HG03378 (cell line): ENCODE measurements at regions not wholly inside any gene's neighbourhood (a gene's known extent, or its start where the extent isn't known, plus 50 kb on each side); places are given as distances from the start of the nearest gene placed in this dataset.

Experiments
- ATAC-seq: cut with Tn5 transposase; IDR thresholded peaks from one replicate; pipeline ENCODE4 v1.9.1; 2021; ENCODE audit warnings: mild to moderate bottlenecking, moderate library complexity; ENCODE audit not compliant: unreplicated experiment

DNA sequence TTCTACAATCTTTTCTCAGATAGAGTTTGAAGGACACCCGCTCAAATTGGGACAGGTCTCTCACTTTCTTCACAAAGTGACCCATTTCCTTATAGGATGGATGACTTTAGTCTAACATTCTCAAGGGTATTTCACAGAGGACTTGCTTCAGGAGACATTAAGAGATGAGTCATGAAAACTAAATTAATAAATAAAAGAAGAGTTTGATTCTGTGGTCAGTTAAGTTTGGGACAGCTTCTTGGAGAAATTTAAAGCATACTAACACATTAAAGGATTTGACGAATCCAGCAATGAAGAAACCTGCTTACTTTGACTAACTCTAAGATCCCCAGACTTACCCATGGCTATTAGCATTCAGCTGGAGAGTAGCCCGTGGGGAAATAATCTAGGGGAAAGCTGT is 95.6 kb upstream of the RAB3GAP2 start:
- no peak for ATAC-seq

GRCh38 chr1:220366269-220366668 is 94.0 kb upstream of the RAB3GAP2 start:
- ATAC-seq: no peak

GRCh38 chr1:220363196-220363837 is 91.1 kb upstream of the RAB3GAP2 start:
- no peak for ATAC-seq

DNA sequence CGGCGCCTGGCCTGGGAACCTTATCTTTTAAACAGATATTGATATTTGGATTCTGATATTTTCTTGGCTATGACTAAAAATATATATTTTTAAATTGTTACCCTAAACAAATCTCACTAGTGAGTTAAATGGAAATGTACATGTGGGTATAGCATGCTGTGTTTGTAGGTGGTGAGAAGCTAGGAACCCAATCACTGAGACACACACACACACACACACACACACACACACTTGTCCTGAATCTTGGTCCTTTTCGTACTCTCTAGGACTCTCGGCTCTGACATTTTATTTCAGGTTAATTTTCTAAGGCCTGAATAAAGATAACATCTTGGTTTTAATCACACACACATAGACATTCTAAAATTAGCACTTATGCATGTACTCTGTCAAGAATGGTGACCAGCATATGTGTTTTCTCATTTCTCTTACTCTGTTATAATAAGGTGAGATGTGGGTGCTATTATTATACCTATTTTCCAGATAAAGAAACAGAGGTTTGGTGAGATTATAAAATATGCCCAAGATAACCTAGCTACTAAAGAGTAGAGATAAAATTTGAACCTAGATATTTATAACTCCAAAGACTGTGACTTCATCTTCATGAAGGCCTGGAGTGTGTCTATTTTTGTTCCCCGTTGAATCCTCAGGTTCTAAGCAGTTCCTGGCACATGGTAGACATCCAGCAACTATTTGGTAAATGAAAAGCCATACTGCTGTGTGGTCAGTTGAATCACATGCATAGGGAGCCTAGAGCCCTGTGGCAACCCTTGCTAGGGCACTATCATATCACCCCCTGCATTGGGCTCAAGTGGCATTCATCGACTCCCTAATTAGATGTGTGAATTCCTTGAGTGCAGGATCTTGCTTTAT is 85.0 kb upstream of the RAB3GAP2 start:
- no peak for ATAC-seq

DNA sequence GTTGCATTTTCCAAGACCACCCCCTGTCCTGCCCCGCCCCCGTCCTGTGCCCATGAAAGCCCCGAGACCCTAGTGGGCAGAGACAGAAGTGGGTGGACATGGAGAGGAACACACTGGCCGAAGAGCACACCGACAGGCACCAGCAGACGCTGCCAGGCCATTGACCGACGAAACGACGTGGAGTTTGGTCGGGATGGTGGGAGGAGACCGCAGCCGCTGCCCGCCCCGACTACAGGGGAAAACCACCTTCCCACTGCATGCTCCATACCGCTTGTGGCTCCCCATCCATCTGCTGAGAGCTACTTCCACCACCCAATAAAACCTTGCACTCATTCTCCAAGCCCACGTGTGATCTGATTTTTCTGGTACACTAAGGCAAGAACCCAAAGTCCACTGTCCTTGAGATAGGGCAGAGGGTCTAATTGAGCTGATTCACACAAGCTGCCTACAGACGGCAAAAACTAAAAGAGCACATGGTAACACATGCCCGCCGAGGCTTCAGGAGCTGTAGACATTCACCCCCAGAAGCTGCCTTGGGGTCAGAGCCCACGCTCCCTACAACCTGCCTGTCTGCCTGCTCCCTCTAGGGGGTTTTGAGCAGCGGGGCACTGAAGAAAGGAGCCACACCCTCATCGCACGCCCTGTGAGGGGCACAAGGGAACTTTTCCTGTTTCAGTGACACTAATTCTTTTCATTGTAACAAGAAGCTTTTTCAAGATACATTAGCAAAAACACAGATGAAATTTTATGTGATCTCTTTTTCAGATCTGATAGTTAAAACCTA is 81.2 kb upstream of the RAB3GAP2 start:
- no peak for ATAC-seq

- no peak for ATAC-seq
These were observed 76.0 kb upstream of the RAB3GAP2 start for GRCh38 chr1:220348211-220348610.

DNA sequence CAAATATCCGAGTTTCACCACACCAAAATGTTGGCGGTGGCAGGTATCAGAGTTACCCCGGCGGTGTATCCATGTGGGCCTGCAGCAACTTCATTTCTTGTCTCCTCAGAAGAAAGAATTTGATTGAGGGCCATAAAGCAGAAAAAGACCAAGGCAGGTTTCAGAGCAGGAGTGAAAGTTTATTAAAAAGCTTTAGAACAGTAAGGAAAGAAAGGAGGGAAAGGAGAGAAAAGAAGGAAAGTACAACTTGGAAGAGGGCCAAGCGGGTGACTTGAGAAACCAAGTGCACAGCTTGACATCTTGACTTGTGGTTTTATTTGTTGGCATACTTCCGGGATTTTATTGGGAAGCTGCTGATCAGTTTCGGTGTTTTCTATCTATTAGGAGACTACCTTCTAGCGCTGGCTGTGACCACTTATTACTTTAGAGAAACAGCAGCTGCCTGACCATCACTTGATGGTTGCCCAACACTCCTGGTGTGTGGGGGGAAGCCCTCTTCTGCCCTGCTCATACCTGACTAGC is 75.5 kb upstream of the RAB3GAP2 start:
- no peak for ATAC-seq

GRCh38 chr1:220344745-220345144 is 72.5 kb upstream of the RAB3GAP2 start:
- ATAC-seq: peak; percentile 61

DNA sequence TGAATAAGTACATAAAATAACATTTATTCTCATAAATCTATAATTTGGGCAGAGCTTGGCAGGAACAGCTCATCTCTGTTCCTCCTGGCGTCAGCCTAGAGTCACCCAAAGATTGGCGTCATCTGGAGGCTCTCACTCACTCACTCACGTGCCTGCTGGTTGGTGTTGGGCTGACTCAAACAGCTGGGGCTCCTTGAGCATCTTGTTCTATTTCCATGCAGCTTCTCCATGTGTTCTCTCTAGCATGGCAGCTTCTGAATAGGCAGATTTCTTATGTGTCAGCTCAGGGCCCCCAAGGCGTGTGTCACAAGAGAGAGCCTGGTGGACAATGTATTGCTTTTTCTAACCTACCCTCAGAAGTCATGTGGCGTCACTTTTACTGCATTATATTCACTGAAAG is 70.6 kb upstream of the RAB3GAP2 start:
- ATAC-seq: no peak

- no peak for ATAC-seq
These were observed 68.9 kb upstream of the RAB3GAP2 start for GRCh38 chr1:220341126-220341525.

DNA sequence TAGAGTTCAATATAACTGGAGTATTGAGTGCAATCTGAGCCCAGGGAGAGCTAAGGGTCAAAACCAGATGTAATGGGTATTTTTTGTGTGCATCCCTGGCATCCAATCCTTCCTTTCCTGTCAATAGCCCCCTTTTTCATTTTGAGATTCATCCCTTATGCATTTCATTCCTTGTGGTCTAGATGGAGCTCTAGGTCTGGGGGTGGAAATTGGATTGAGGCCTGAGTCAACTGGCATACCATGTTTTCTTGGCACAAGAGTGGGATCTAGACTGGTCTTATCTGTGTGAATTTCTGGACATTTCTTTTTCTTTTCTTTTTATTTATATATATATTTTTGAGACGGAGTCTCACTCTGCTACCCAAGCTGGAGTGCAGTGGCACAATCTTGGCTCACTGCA is 67.3 kb upstream of the RAB3GAP2 start:
- no peak for ATAC-seq

GRCh38 chr1:220338759-220339158 is 66.5 kb upstream of the RAB3GAP2 start:
- no peak for ATAC-seq

- ATAC-seq: no peak
These were observed 64.3 kb upstream of the RAB3GAP2 start for GRCh38 chr1:220336391-220337031.

- ATAC-seq: no peak
These were observed 63.4 kb upstream of the RAB3GAP2 start for GRCh38 chr1:220335668-220336067.

DNA sequence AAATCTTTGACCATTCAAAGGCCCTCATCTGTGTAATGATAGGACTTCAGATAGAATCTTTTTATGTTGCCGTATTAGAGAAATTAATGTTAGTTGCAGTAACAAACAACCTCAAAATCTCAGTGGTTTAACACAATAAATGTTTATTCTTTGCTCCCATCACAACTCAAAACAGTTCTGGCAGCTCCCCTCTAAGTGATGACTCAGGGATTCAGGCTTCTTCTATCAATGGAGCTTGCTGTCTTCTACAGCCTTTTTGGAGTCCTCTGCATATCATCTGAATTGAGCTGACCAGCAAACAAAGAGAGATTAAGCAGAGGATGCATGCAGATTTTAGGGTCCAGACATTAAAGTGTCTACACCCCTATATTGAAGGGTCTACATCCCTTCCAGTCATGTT is 59.1 kb upstream of the RAB3GAP2 start:
- no peak for ATAC-seq

DNA sequence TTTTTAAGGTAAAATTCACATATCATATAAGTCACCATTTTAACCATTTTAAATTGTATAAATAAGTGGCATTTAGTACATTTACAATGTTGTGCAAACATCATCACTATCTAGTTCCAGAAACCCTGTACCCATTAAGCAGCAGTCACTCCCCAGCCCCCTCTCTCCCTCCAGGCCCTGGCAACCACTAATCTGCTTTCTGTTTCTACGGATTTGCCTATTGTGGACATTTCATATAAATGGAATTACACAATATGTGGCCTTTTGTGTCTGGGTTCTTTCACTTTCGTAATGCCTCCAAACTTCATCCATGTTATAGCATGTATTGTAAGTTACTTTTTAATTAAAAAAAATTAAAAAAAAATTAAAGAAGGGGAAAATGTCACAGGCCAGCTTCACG is 58.0 kb upstream of the RAB3GAP2 start:
- ATAC-seq: no peak

DNA sequence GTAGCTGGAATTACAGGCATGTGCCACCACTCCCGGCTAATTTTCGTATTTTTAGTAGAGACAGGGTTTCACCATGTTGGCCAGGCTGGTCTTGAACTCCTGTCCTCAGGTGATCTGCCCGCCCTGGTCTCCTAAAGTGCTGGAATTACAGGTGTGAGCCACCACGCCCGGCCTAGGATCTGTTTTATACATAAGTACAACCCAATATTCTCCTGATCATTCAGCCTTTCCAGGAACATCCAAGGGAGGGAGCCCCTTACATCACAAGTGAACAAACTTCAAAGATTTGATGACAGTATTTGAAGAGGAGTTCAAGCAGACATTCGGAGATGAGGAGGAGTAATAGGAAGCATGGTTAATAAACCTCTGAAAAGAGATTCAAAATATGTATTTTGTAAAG is 54.9 kb upstream of the RAB3GAP2 start:
- ATAC-seq: no peak

DNA sequence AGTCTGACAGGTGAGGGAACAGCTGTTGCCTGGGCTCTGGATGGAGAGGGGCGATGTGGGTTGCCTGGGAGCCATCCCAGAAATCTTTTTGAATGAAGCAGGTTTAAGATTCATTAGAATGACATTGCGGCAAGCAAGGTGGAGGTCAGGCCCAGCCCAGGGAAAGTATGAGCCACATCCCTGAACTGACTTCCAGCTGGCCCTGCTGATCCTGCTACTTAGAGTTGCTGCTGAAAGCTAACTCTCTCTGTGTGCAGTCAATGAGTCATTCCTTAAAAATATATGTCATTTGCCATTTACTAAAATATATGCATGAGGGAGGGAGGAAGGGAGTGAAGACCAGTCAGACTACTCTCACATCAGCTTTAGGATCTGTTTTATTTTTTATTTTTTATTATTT is 54.3 kb upstream of the RAB3GAP2 start:
- no peak for ATAC-seq

DNA sequence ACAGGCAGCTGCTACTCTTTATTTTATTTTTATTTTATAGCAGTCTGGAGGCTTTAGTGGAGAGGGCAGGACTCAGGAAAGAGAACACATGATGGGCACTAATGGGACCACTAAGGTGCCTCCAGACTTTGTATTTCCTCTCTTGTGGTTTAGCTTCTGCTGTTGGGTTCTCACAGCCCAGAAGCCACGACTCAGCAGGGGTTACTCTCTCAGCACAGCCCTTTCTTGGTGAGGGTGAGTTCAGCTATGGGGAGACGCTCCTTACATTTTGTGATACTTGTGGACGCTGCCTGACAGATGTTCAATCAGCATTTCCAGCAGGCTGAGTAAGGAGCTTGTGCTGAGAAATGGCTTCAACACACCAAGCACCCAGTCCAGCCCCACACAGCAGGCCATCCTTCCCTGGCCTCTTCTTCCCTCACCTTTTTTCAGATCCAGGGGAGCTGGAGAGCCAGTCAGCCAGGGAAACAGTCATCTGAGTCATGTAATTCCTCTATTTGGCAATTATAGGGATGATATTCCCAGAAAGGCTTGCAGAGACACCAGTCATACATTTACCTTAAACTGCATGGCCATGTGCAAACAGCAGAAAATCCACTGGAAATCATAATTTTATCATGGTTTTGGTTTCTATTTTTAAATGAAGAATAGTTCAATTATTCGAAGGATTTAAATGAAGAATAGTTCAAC is 53.2 kb upstream of the RAB3GAP2 start:
- no peak for ATAC-seq

- ATAC-seq: no peak
These were observed 51.5 kb upstream of the RAB3GAP2 start for GRCh38 chr1:220323717-220324116.
